K562 (cell line): ENCODE measurements at regions not wholly inside any gene's neighbourhood (a gene's known extent, or its start where the extent isn't known, plus 50 kb on each side); places are given as distances from the start of the nearest gene placed in this dataset.

Experiments
- ATAC-seq: fragments of 200-7000 bp; cut with Tn5 transposase; 3 replicates; pipeline ENCODE4 v1.9.1; 2020; ENCODE audit warnings: moderate library complexity
- BruUV-seq: library from RNA; stranded (reverse); fragments of 400-500 nt; replicated peaks from 2 replicates; lab custom pipeline; 2021; lab: Mats Ljungman, UMichigan
- CTCF ChIA-PET: fragments of 300-600 bp; formaldehyde crosslinking; extraction: SDS; loops from one replicate; lab custom pipeline; 2021; ENCODE audit warnings: low intra/inter-chr PET ratio; lab: Yijun Ruan, JAX
- POLR2A ChIA-PET: fragments of 300-600, 350-650 bp; sonication (Branson Sonifier 250); formaldehyde crosslinking; extraction: SDS; loops from one replicate; lab custom pipeline; 2021; ENCODE audit warnings: antibody characterized with exemption, inconsistent platforms; lab: Yijun Ruan, JAX
- DNase-seq, 4 experiments: peaks; one replicate each; pipeline versions ENCODE4 v3.0.0 to v3.0.0-alpha.2; 2011 to 2018; ENCODE audit warnings: low spot score in 3 of 4, mixed read lengths in 3 of 4; ENCODE audit errors: extremely low read depth in 1 of 4
- FAIRE-seq: peaks from 2 replicates; lab custom pipeline; 2011; peaks lifted over from hg19 to GRCh38; lab: Jason Lieb, UNC
- H2AFZ ChIP-seq: 2 replicates; pipeline ENCODE4 v1.6.0; 2011; ENCODE audit warnings: low read depth, low read length, control low read depth, inconsistent platforms
- H3K27ac ChIP-seq: fragments of 200-600 bp; 3 replicates; pipeline ENCODE4 v1.8.0; 2011; ENCODE audit warnings: low read depth, mild to moderate bottlenecking, control low read depth, inconsistent platforms, low read length, moderate library complexity, mixed read lengths; ENCODE audit errors: extremely low read depth
- H3K27me3 ChIP-seq, 2 experiments: fragments of 300-600 bp in 1 of 2; 2 replicates in 1 of 2; 3 replicates in 1 of 2; pipeline versions ENCODE4 v1.6.0 to v1.8.0; 2011; ENCODE audit warnings: inconsistent platforms in 2 of 2, low read length in 2 of 2, mild to moderate bottlenecking in 1 of 2, mixed read lengths in 1 of 2, moderate library complexity in 1 of 2; ENCODE audit not compliant: control insufficient read depth in 2 of 2, insufficient read depth in 2 of 2
- H3K36me3 ChIP-seq: fragments of 300-600 bp; 3 replicates; pipeline ENCODE4 v1.8.0; 2011; ENCODE audit warnings: mild to moderate bottlenecking, low read length, inconsistent platforms; ENCODE audit not compliant: control insufficient read depth, insufficient read depth
- H3K4me1 ChIP-seq, 2 experiments: fragments of 200-600 bp in 1 of 2; replicated peaks in 1 of 2; 2 replicates in 1 of 2; 3 replicates in 1 of 2; pipeline versions ENCODE4 v1.5.1 to v1.8.0; 2011; ENCODE audit warnings: inconsistent platforms in 2 of 2, low read length in 2 of 2, mild to moderate bottlenecking in 1 of 2, mixed read lengths in 1 of 2, moderate library complexity in 1 of 2; ENCODE audit not compliant: control insufficient read depth in 2 of 2, insufficient read depth in 2 of 2
- H3K4me2 ChIP-seq: 2 replicates; pipeline ENCODE4 v1.6.1; 2011; ENCODE audit warnings: low read length, control low read depth, inconsistent platforms, mixed read lengths; ENCODE audit not compliant: insufficient read depth
- H3K4me3 ChIP-seq: fragments of 200-600 bp; sonication (generic), shearing (Covaris generic); 2 replicates; pipeline ENCODE4 v1.5.1; 2016; ENCODE audit warnings: control low read depth, inconsistent platforms
- H3K79me2 ChIP-seq: fragments of 200-600 bp; 3 replicates; pipeline ENCODE4 v1.8.0; 2011; ENCODE audit warnings: low read length, inconsistent platforms; ENCODE audit not compliant: control insufficient read depth, insufficient read depth
- H3K9ac ChIP-seq, 2 experiments: 2 replicates each; pipeline versions ENCODE4 v1.6.0 to v1.6.1; 2011; ENCODE audit warnings: low read depth in 2 of 2, low read length in 2 of 2, control low read depth in 1 of 2, inconsistent platforms in 1 of 2, mild to moderate bottlenecking in 1 of 2, mixed read lengths in 1 of 2; ENCODE audit not compliant: insufficient read depth in 1 of 2
- H3K9me1 ChIP-seq: one replicate; pipeline ENCODE4 v1.6.0; 2011; ENCODE audit warnings: inconsistent platforms, mild to moderate bottlenecking, low read length, moderate library complexity; ENCODE audit not compliant: control insufficient read depth, insufficient read depth
- H3K9me3 ChIP-seq: replicated peaks from 2 replicates; pipeline ENCODE4 v1.5.1; 2011; ENCODE audit warnings: low read depth, low read length, inconsistent platforms; ENCODE audit not compliant: control insufficient read depth, insufficient read depth
- H4K20me1 ChIP-seq: replicated peaks from 2 replicates; pipeline ENCODE4 v1.6.1; 2011; ENCODE audit warnings: low read length, inconsistent platforms, mixed read lengths; ENCODE audit not compliant: control insufficient read depth, insufficient read depth
- ERF ChIP-seq: fragments of 450-650 bp; formaldehyde crosslinking; IDR thresholded peaks from 2 replicates; pipeline ENCODE4 v1.4.0; 2020; ENCODE audit warnings: mild to moderate bottlenecking, mixed read lengths
- MEF2D ChIP-seq: conservative IDR thresholded peaks from 2 replicates; pipeline ENCODE4 v1.6.1; 2016; ENCODE audit warnings: low read depth, missing genetic modification characterization, missing compliant biosample characterization
- NR0B1 ChIP-seq: fragments of 450-650 bp; IDR thresholded peaks from one replicate; pipeline ENCODE4 v1.6.1; 2018; ENCODE audit warnings: mild to moderate bottlenecking, moderate library complexity; ENCODE audit not compliant: partially characterized antibody
- PTRF ChIP-seq: fragments of 450-650 bp; IDR thresholded peaks from 2 replicates; pipeline ENCODE4 v1.6.1; 2016; ENCODE audit warnings: mild to moderate bottlenecking, missing genetic modification characterization, missing compliant biosample characterization
- RREB1 ChIP-seq: fragments of 250-450 bp; sonication (Bioruptor Pico); IDR thresholded peaks from 2 replicates; pipeline ENCODE4 v1.4.0; 2020
- ZNF41 ChIP-seq: fragments of 250-450 bp; sonication (Bioruptor Pico); conservative IDR thresholded peaks from 2 replicates; pipeline ENCODE4 v1.4.0; 2020; ENCODE audit warnings: mild to moderate bottlenecking
- WGBS: fragments of 100-300 bp; shearing (Covaris generic); methylation state at CpG from one replicate; pipeline ENCODE4 v1.1.6; 2016; ENCODE audit warnings: low coverage, mixed read lengths; ENCODE audit not compliant: insufficient coverage; ENCODE audit errors: missing lambda C conversion rate; 5-methylcytosine and 5-hydroxymethylcytosine counted together
- in situ Hi-C: fragments of 300-500 bp; cut with MboI; formaldehyde crosslinking; loops from 4 replicates; pipeline ENCODE4 v1.15.0; 2018; ENCODE audit warnings: inconsistent platforms, mixed read lengths
- intact Hi-C: fragments of 100-400 bp; cut with micrococcal nuclease; formaldehyde crosslinking; loops from 2 replicates; pipeline ENCODE4 v1.14.2; 2022

- in situ Hi-C loops: no loop called here
- CTCF ChIA-PET: no interaction called here
These were observed 268.6 kb downstream of the HGF start for GRCh38 chr7:81501220-81501619.

More at GRCh38 chr7:81501220-81501619, 268.6 kb downstream of the HGF start:
- Histone ChIP-seq H3K27ac (no peak overlapping the region), H3K4me3 (no peak overlapping the region), H3K9me1 (no peaks in the 10 kb centered on the region), H4K20me1 (no peaks in the 10 kb centered on the region), H3K36me3 (no peaks in the 10 kb centered on the region), H2AFZ (no peak overlapping the region), H3K27me3 (no peaks in the 10 kb centered on the region), H3K9me3 (no peaks in the 10 kb centered on the region), H3K9ac (no peak overlapping the region), H3K4me1 (no peaks in the 10 kb centered on the region), H3K4me2 (no peak overlapping the region)
- no peak for ATAC-seq
- 7% methylated on average over 2 of the region's 2 CpGs for WGBS
- POLR2A ChIA-PET: interaction anchor here (0.6 kb wide), 1 partner anchor 31 kb away, joined by 3 read pairs; no protein-coding TSS in a partner anchor
- no TSS peak for BruUV-seq
- FAIRE-seq: no peak
- no peak for DNase-seq
- intact Hi-C loops: no loop called here
- TF ChIP-seq NR0B1 (no peak), ZNF41 (no peak), RREB1 (no peak), MEF2D (tag) (no peak), PTRF (no peak), ERF (no peak)
- TF ChIP-seq, all 486 proteins: peak for 0
- H3K79me2 ChIP-seq: no peaks in the 10 kb centered on the region
